ENCODE measurements at regions not wholly inside any gene's neighbourhood (a gene's known extent, or its start where the extent isn't known, plus 50 kb on each side); places are given as distances from the start of the nearest gene placed in this dataset.
"Not testable (repeated sequence)": the region's sequence is repeated elsewhere in the genome, so short reads cannot be mapped to it uniquely, and the experiment has no call there.

DNA sequence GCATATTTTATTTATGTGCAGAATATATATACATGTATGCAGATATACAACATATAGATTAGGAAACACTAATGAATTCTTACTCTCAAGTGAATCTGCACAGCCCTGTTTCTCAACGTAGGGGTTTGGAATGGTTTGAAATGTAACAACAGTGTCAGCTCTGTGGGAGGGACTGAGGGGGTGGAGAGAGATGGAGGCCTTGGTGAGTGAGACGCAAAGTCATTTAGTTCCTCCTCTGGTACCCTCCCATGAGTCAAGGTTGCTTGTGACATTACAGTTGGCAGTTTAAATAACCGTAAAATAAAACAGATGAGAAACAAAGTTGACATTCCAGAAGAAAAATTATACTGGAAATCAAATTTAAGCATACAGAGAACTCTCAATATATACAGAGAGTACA, 313.0 kb upstream of the PRKD1 start:
- no peaks in the 10 kb centered on the region for H3K9me3 Mint-ChIP-seq
- H3K27ac Mint-ChIP-seq = no peak overlapping the region
- H3K4me1 Mint-ChIP-seq = peaks cover 6% of the 10 kb centered on the region
- TF ChIP-seq, protein P1, sequence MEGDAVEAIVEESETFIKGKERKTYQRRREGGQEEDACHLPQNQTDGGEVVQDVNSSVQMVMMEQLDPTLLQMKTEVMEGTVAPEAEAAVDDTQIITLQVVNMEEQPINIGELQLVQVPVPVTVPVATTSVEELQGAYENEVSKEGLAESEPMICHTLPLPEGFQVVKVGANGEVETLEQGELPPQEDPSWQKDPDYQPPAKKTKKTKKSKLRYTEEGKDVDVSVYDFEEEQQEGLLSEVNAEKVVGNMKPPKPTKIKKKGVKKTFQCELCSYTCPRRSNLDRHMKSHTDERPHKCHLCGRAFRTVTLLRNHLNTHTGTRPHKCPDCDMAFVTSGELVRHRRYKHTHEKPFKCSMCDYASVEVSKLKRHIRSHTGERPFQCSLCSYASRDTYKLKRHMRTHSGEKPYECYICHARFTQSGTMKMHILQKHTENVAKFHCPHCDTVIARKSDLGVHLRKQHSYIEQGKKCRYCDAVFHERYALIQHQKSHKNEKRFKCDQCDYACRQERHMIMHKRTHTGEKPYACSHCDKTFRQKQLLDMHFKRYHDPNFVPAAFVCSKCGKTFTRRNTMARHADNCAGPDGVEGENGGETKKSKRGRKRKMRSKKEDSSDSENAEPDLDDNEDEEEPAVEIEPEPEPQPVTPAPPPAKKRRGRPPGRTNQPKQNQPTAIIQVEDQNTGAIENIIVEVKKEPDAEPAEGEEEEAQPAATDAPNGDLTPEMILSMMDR (IDR thresholded peaks at IDR 0.05; ENCODE audit: unreplicated experiment in 3 of 3) = no peak
- no peaks in the 10 kb centered on the region for H3K27me3 Mint-ChIP-seq (ENCODE audit: low read depth)
- H3K36me3 Mint-ChIP-seq (ENCODE audit: low read depth) = no peaks in the 10 kb centered on the region
- H3K4me3 Mint-ChIP-seq = no peak overlapping the region

GRCh38 chr14:30242744-30243143, 315.1 kb upstream of the PRKD1 start:
- no peak overlapping the region for H3K27ac Mint-ChIP-seq
- no peaks in the 10 kb centered on the region for H3K27me3 Mint-ChIP-seq (ENCODE audit: low read depth)
- H3K4me1 Mint-ChIP-seq = peaks cover 6% of the 10 kb centered on the region
- no peaks in the 10 kb centered on the region for H3K9me3 Mint-ChIP-seq
- H3K36me3 Mint-ChIP-seq (ENCODE audit: low read depth) = no peaks in the 10 kb centered on the region
- H3K4me3 Mint-ChIP-seq = no peak overlapping the region
- TF ChIP-seq, protein P1 (IDR thresholded peaks at IDR 0.05; ENCODE audit: unreplicated experiment in 3 of 3) = no peak

GRCh38 chr14:30243207-30243606, 315.6 kb upstream of the PRKD1 start:
- Mint-ChIP-seq H3K9me3 (no peaks in the 10 kb centered on the region), H3K27me3 (ENCODE audit: low read depth) (no peaks in the 10 kb centered on the region), H3K4me3 (no peak overlapping the region), H3K4me1 (peaks cover 6% of the 10 kb centered on the region), H3K27ac (no peak overlapping the region), H3K36me3 (ENCODE audit: low read depth) (no peaks in the 10 kb centered on the region)
- TF ChIP-seq, protein P1 (IDR thresholded peaks at IDR 0.05; ENCODE audit: unreplicated experiment in 3 of 3) = no peak

GRCh38 chr14:30243805-30244204, 315.2 kb upstream of the G2E3 start:
- H3K4me1 Mint-ChIP-seq = peaks cover 6% of the 10 kb centered on the region
- no peaks in the 10 kb centered on the region for H3K9me3 Mint-ChIP-seq
- TF ChIP-seq, protein P1 (IDR thresholded peaks at IDR 0.05; ENCODE audit: unreplicated experiment in 3 of 3) = no peak
- H3K27me3 Mint-ChIP-seq (ENCODE audit: low read depth) = no peaks in the 10 kb centered on the region
- no peak overlapping the region for H3K27ac Mint-ChIP-seq
- H3K36me3 Mint-ChIP-seq (ENCODE audit: low read depth) = no peaks in the 10 kb centered on the region
- no peak overlapping the region for H3K4me3 Mint-ChIP-seq

DNA sequence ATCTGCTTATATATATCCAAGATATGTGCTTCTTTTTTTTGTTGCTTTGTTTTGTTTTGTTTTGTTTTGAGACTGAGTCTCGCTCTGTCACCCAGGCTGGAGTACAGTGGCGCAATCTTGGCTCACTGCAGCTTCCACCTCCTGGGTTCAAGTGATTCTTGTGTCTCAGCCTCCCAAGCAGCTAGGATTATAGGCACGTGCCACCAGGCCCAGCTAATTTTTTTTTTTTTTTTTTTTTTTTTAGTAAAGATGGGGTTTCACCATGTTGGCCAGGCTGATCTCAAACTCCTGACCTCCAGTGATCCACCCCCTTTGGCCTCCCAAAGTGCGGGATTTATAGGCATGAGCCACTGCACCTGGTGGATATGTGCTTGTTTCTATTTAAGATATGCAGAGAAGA, 314.6 kb upstream of the G2E3 start:
- H3K27ac Mint-ChIP-seq; H3K4me1 Mint-ChIP-seq; H3K9me3 Mint-ChIP-seq; H3K4me3 Mint-ChIP-seq; H3K27me3 Mint-ChIP-seq (ENCODE audit: low read depth); H3K36me3 Mint-ChIP-seq (ENCODE audit: low read depth): not testable (repeated sequence)

GRCh38 chr14:30251017-30251416, 307.9 kb upstream of the G2E3 start:
- H3K27ac Mint-ChIP-seq = no peak overlapping the region
- no peaks in the 10 kb centered on the region for H3K36me3 Mint-ChIP-seq (ENCODE audit: low read depth)
- TF ChIP-seq, protein P1 (IDR thresholded peaks at IDR 0.05; ENCODE audit: unreplicated experiment in 3 of 3) = no peak
- peaks cover under 1% of the 10 kb centered on the region for H3K9me3 Mint-ChIP-seq
- no peak overlapping the region for H3K4me3 Mint-ChIP-seq
- H3K4me1 Mint-ChIP-seq = no peaks in the 10 kb centered on the region
- no peaks in the 10 kb centered on the region for H3K27me3 Mint-ChIP-seq (ENCODE audit: low read depth)

All from nephron (organoid).